ENCODE measurements at regions not wholly inside any gene's neighbourhood (a gene's known extent, or its start where the extent isn't known, plus 50 kb on each side); places are given as distances from the start of the nearest gene placed in this dataset.

DNA sequence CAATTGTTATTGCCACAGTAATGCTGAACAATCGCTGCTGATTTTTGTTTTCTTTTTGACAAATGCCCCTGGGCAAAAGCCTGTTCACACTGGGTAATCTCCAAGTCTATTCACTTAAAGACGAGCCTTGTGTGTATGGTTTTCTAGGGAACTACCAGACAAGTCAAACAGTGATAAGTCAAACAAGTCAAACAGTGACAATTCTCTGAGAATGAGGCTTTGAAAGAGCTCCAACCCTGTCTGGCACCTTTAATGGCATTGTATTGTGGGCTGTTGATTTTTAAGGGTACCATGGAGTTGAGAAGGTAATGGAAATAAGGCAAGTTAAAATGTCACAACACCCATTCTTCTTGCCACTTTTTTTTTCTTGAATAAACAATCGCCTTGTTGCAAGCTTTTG lies 59.4 kb upstream of the TMC3 start:
- H3K27ac ChIP-seq = no peak overlapping the region
- TF ChIP-seq, protein P1, sequence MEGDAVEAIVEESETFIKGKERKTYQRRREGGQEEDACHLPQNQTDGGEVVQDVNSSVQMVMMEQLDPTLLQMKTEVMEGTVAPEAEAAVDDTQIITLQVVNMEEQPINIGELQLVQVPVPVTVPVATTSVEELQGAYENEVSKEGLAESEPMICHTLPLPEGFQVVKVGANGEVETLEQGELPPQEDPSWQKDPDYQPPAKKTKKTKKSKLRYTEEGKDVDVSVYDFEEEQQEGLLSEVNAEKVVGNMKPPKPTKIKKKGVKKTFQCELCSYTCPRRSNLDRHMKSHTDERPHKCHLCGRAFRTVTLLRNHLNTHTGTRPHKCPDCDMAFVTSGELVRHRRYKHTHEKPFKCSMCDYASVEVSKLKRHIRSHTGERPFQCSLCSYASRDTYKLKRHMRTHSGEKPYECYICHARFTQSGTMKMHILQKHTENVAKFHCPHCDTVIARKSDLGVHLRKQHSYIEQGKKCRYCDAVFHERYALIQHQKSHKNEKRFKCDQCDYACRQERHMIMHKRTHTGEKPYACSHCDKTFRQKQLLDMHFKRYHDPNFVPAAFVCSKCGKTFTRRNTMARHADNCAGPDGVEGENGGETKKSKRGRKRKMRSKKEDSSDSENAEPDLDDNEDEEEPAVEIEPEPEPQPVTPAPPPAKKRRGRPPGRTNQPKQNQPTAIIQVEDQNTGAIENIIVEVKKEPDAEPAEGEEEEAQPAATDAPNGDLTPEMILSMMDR (conservative IDR thresholded peaks at IDR 0.05) = no peak

- TF ChIP-seq, protein P1 (conservative IDR thresholded peaks at IDR 0.05) = no peak
- no peak overlapping the region for H3K27ac ChIP-seq
These were observed 58.2 kb upstream of the TMC3 start for GRCh38 chr15:81432179-81432578.

GRCh38 chr15:81427176-81427575 lies 53.2 kb upstream of the TMC3 start:
- TF ChIP-seq, protein P1 (conservative IDR thresholded peaks at IDR 0.05) = no peak
- no peak overlapping the region for H3K27ac ChIP-seq

- H3K27ac ChIP-seq = no peak overlapping the region
- TF ChIP-seq, protein P1 (conservative IDR thresholded peaks at IDR 0.05) = no peak
These were observed 51.9 kb upstream of the TMC3 start for GRCh38 chr15:81425905-81426304.
